Astrocyte (in vitro differentiated cells and primary cell): ENCODE measurements at regions not wholly inside any gene's neighbourhood (a gene's known extent, or its start where the extent isn't known, plus 50 kb on each side); places are given as distances from the start of the nearest gene placed in this dataset.

ENCODE experiments used
- CTCF ChIP-seq: IDR thresholded peaks from 2 replicates; pipeline ENCODE4 v1.5.1; 2011; ENCODE audit warnings: low read depth, mild to moderate bottlenecking, inconsistent platforms, low read length, moderate library complexity; ENCODE audit not compliant: insufficient read depth
- EZH2 ChIP-seq: IDR thresholded peaks from 2 replicates; pipeline ENCODE4 v1.6.1; 2012; ENCODE audit warnings: mild to moderate bottlenecking, low read length, inconsistent platforms; ENCODE audit not compliant: insufficient read depth

GRCh38 chr6:25046942-25047341 lies 111.2 kb upstream of the RIPOR2 start:
- no peak for TF ChIP-seq CTCF
- no peak for TF ChIP-seq EZH2
